ENCODE measurements at regions not wholly inside any gene's neighbourhood (a gene's known extent, or its start where the extent isn't known, plus 50 kb on each side); places are given as distances from the start of the nearest gene placed in this dataset.

GRCh38 chr12:93223440-93224426 is 154.0 kb upstream of the NUDT4 start:
- Histone ChIP-seq H4K20me1 (ENCODE audit: insufficient read depth, low read length) (no peaks in the 10 kb centered on the region), H4K8ac (ENCODE audit: low read depth in 2 of 2, low read length in 2 of 2) (no peak overlapping the region), H4K91ac (ENCODE audit: insufficient read depth, low read depth, low read length) (no peak overlapping the region), H3K14ac (replicated peaks; ENCODE audit: low read depth, low read length) (no peak overlapping the region), H2BK5ac (ENCODE audit: low read depth, low read length, poor library complexity, severe bottlenecking) (no peak overlapping the region), H2AFZ (replicated peaks; ENCODE audit: low read length, poor library complexity) (peak overlapping the region; percentile 34), H2AK9ac (replicated peaks; ENCODE audit: low read depth, low read length, poor library complexity) (no peak overlapping the region), H3K18ac (ENCODE audit: low read depth, low read length) (no peak overlapping the region), H2BK120ac (ENCODE audit: low read depth, low read length) (no peak overlapping the region), H3K9me3 (ENCODE audit: control insufficient read depth, insufficient read depth, low read length) (0 out of 2 replicates have a peak, but pooled peaks cover 3% of the 10 kb centered on the region), H3K36me3 (ENCODE audit: control insufficient read depth, insufficient read depth, low read length) (no peaks in the 10 kb centered on the region), H3K27me3 (ENCODE audit: control insufficient read depth, insufficient read depth, low read length) (no peaks in the 10 kb centered on the region), H3K56ac (ENCODE audit: extremely low read depth, insufficient read depth, low read length) (no peak overlapping the region), H2BK20ac (ENCODE audit: low read depth, low read length) (no peak overlapping the region), H3K79me1 (ENCODE audit: low read depth in 1 of 2, low read length in 2 of 2) (no peaks in the 10 kb centered on the region), H2AK5ac (ENCODE audit: low read depth, low read length) (no peak overlapping the region), H3K27ac (ENCODE audit: insufficient read depth, low read length) (no peak overlapping the region), H4K5ac (ENCODE audit: low read depth, low read length) (no peak overlapping the region), H3K4me1 (ENCODE audit: control insufficient read depth, insufficient read depth, low read length) (no peaks in the 10 kb centered on the region), H3K4me2 (ENCODE audit: low read depth, low read length) (no peak overlapping the region), H3K9me1 (ENCODE audit: insufficient read depth, low read length) (no peaks in the 10 kb centered on the region), H3K4me3 (ENCODE audit: insufficient read depth, low read depth, low read length) (no peak overlapping the region), H3K9ac (ENCODE audit: low read depth, low read length) (no peak overlapping the region), H2BK15ac (ENCODE audit: low read depth, low read length) (0 out of 3 replicates have a peak overlapping the region, but pooled peaks have one; percentile 4), H3K23ac (ENCODE audit: low read depth, low read length) (no peak overlapping the region), H3K4ac (ENCODE audit: low read depth, low read length) (no peak overlapping the region)
- ATAC-seq (ENCODE audit: low read depth) (no peak), DNase-seq (no peak)
- ChIA-PET CTCF (interaction anchor here (1.5 kb wide), 1 partner anchor 8 kb away, joined by 3 read pairs; no protein-coding TSS in a partner anchor), POLR2A (ENCODE audit: unreplicated experiment) (no interaction called here)
- intact Hi-C loops (cut with micrococcal nuclease) (no loop called here), in situ Hi-C loops (cut with MboI; ENCODE audit: low sequenced_read_pairs) (no loop called here), dilution Hi-C loops (cut with HindIII; ENCODE audit: low sequenced_read_pairs, unreplicated experiment) (no loop called here)
- no peak for TF ChIP-seq RCOR1 (IDR thresholded peaks at IDR 0.05; ENCODE audit: insufficient replicate concordance, low read length)
- TF ChIP-seq BHLHE40 (IDR thresholded peaks at IDR 0.05; ENCODE audit: low read depth, low read length), result no peak
- no peak for TF ChIP-seq SMC3 (IDR thresholded peaks at IDR 0.05; ENCODE audit: low read depth, low read length)
- TF ChIP-seq POLR2A (IDR thresholded peaks at IDR 0.05; ENCODE audit: low read depth, low read length), result no peak
- no CpG with 5 or more reads among the region's 5 CpGs for WGBS, 2 experiments (ENCODE audit: extremely low coverage in 2 of 2, insufficient read length in 1 of 2)
- BruUV-seq (replicated peaks), result no TSS peak

All from IMR-90 (cell line).